Transverse colon (tissue), 4 donors: ENCODE measurements at regions not wholly inside any gene's neighbourhood (a gene's known extent, or its start where the extent isn't known, plus 50 kb on each side); places are given as distances from the start of the nearest gene placed in this dataset.

Experiments
- DNase-seq: peaks from one replicate; pipeline ENCODE4 v3.0.0-alpha.2; 2019
- H3K27ac ChIP-seq, 4 donors: fragments of 200-600 bp; sonication (generic); 2 replicates each; pipeline ENCODE4 v1.5.1; 2016 to 2018; ENCODE audit warnings: inconsistent platforms in 4 of 4
- H3K27me3 ChIP-seq: fragments of 200-600 bp; sonication (generic); 2 replicates; pipeline ENCODE4 v1.5.1; 2017; ENCODE audit warnings: inconsistent platforms
- H3K36me3 ChIP-seq, 4 donors: fragments of 200-600 bp; sonication (generic); 2 replicates each; pipeline ENCODE4 v1.5.1; 2017 to 2019; ENCODE audit warnings: inconsistent platforms in 4 of 4
- H3K4me1 ChIP-seq, 4 donors: fragments of 200-600 bp; sonication (generic); 2 replicates each; pipeline ENCODE4 v1.5.1; 2017 to 2020; ENCODE audit warnings: inconsistent platforms in 4 of 4
- H3K4me3 ChIP-seq, 4 donors: fragments of 200-600 bp; sonication (generic); 1 replicate in 1 of 4; 2 replicates in 3 of 4; pipeline versions ENCODE4 v1.5.1 to v1.6.1; 2017 to 2019; ENCODE audit warnings: inconsistent platforms in 4 of 4
- H3K9me3 ChIP-seq, 2 donors: fragments of 200-600 bp; sonication (generic); 2 replicates each; pipeline ENCODE4 v1.5.1; 2017 to 2019; ENCODE audit warnings: inconsistent platforms in 2 of 2
- CTCF ChIP-seq, 5 experiments: fragments of 200-600 bp in 3 of 5; fragments of 450-650 bp in 2 of 5; sonication (generic) in 3 of 5; IDR thresholded peaks; 1 replicate in 2 of 5; 2 replicates in 3 of 5; pipeline ENCODE4 v1.5.1; 2016 to 2017; ENCODE audit warnings: antibody characterized with exemption in 5 of 5, inconsistent platforms in 3 of 5, mild to moderate bottlenecking in 2 of 5, moderate library complexity in 1 of 5
- EP300 ChIP-seq: sonication (generic); formaldehyde crosslinking; IDR thresholded peaks from one replicate; pipeline ENCODE4 v1.6.1; 2017; ENCODE audit warnings: antibody characterized with exemption, low read depth
- POLR2A ChIP-seq: fragments of 450-650 bp; IDR thresholded peaks from one replicate; pipeline ENCODE4 v1.6.1; 2016; ENCODE audit warnings: antibody characterized with exemption, mild to moderate bottlenecking, moderate library complexity
- POLR2AphosphoS5 ChIP-seq, 3 donors: sonication (generic); formaldehyde crosslinking; IDR thresholded peaks; one replicate each; pipeline ENCODE4 v1.6.1; 2016; ENCODE audit warnings: antibody characterized with exemption in 3 of 3
- WGBS, 2 donors: methylation state at CpG; one replicate each; pipeline ENCODE4 v1.1.5; 2018; ENCODE audit warnings: low coverage in 1 of 2; 5-methylcytosine and 5-hydroxymethylcytosine counted together
- in situ Hi-C, 4 donors: fragments of 200-750 bp; cut with MboI; loops; one replicate each; pipeline versions ENCODE4 v1.15.0 to v1.15.1; 2017; ENCODE audit warnings: low sequenced_read_pairs in 3 of 4, low pct_ligation_motif_present in 1 of 4, low pct_unique_long_range_greater_than_20kb in 1 of 4
- intact Hi-C: fragments of 100-400 bp; cut with DNase I; formaldehyde crosslinking; loops from one replicate; pipeline ENCODE4 v1.15.1; 2023; ENCODE audit warnings: low total_unique reads

- Histone ChIP-seq H3K36me3 (no peaks in the 10 kb centered on the region), H3K27ac (no peak overlapping the region), H3K27me3 (no peaks in the 10 kb centered on the region), H3K9me3 (no peaks in the 10 kb centered on the region), H3K4me1 (no peaks in the 10 kb centered on the region), H3K4me3 (no peak overlapping the region)
- 60 to 66% methylated on average over 1 to 19 of the region's 19 CpGs for WGBS, 2 donors
- DNase-seq, result no peak
- in situ Hi-C loops, result no loop called here
- TF ChIP-seq POLR2A (no peak), EP300 (no peak), CTCF (IDR thresholded peaks at IDR 0.05) (no peak), POLR2AphosphoS5 (IDR thresholded peaks at IDR 0.05) (no peak)
- intact Hi-C loops, result no loop called here
Measured at GRCh38 chr1:37133276-37134145, 99.2 kb upstream of the GRIK3 start.

GRCh38 chr1:37134599-37134998, 100.3 kb upstream of the GRIK3 start:
- Histone ChIP-seq H3K4me3 (no peak overlapping the region), H3K27me3 (no peaks in the 10 kb centered on the region), H3K36me3 (no peaks in the 10 kb centered on the region), H3K9me3 (no peaks in the 10 kb centered on the region), H3K4me1 (no peaks in the 10 kb centered on the region), H3K27ac (no peak overlapping the region)
- no peak for DNase-seq
- WGBS, 2 donors, result 73 to 80% methylated on average over 1 to 4 of the region's 4 CpGs
- TF ChIP-seq POLR2AphosphoS5 (IDR thresholded peaks at IDR 0.05) (no peak), EP300 (no peak), CTCF (IDR thresholded peaks at IDR 0.05) (no peak), POLR2A (no peak)
- in situ Hi-C loops (no loop called here), intact Hi-C loops (no loop called here)

GRCh38 chr1:37135032-37135431, 100.7 kb upstream of the GRIK3 start:
- Histone ChIP-seq H3K27me3 (no peaks in the 10 kb centered on the region), H3K4me3 (no peak overlapping the region), H3K9me3 (no peaks in the 10 kb centered on the region), H3K36me3 (no peaks in the 10 kb centered on the region), H3K4me1 (no peaks in the 10 kb centered on the region), H3K27ac (no peak overlapping the region)
- in situ Hi-C loops (no loop called here), intact Hi-C loops (no loop called here)
- no peak for DNase-seq
- no peak for TF ChIP-seq CTCF (IDR thresholded peaks at IDR 0.05)
- no peak for TF ChIP-seq POLR2AphosphoS5 (IDR thresholded peaks at IDR 0.05)
- WGBS, 2 donors, result 66 to 81% methylated on average over 7 to 8 of the region's 8 CpGs

GRCh38 chr1:37137014-37137413, 102.7 kb upstream of the GRIK3 start:
- H3K27me3 ChIP-seq, result no peaks in the 10 kb centered on the region
- no peak for DNase-seq
- H3K27ac ChIP-seq, result no peak overlapping the region
- H3K9me3 ChIP-seq, result no peaks in the 10 kb centered on the region
- intact Hi-C loops (no loop called here), in situ Hi-C loops (no loop called here)
- no peaks in the 10 kb centered on the region for H3K4me1 ChIP-seq
- H3K36me3 ChIP-seq, result no peaks in the 10 kb centered on the region
- TF ChIP-seq POLR2A (no peak), EP300 (no peak), POLR2AphosphoS5 (IDR thresholded peaks at IDR 0.05) (no peak), CTCF (IDR thresholded peaks at IDR 0.05) (no peak)
- WGBS, 2 donors, result 49 to 75% methylated on average over 4 to 7 of the region's 7 CpGs
- H3K4me3 ChIP-seq, result no peak overlapping the region
